KMS-11 (cell line): ENCODE measurements at regions not wholly inside any gene's neighbourhood (a gene's known extent, or its start where the extent isn't known, plus 50 kb on each side); places are given as distances from the start of the nearest gene placed in this dataset.

Experiments used
- H2AFZ ChIP-seq: fragments of 200-600 bp; sonication (generic); 2 replicates; pipeline ENCODE4 v1.6.1; 2016; ENCODE audit warnings: antibody characterized with exemption, mixed run types, low read depth
- H3K27ac ChIP-seq: fragments of 200-600 bp; sonication (generic); 2 replicates; pipeline ENCODE4 v1.6.1; 2016; ENCODE audit warnings: mild to moderate bottlenecking, mixed run types
- H3K27me3 ChIP-seq: fragments of 200-600 bp; sonication (generic); 2 replicates; pipeline ENCODE4 v1.6.1; 2017; ENCODE audit warnings: mild to moderate bottlenecking, low read depth, mixed run types, moderate library complexity; ENCODE audit not compliant: insufficient read depth
- H3K36me3 ChIP-seq: fragments of 200-600 bp; sonication (generic); 2 replicates; pipeline ENCODE4 v1.6.1; 2017; ENCODE audit warnings: mild to moderate bottlenecking, mixed run types; ENCODE audit not compliant: insufficient read depth
- H3K4me1 ChIP-seq: fragments of 200-600 bp; sonication (generic); 2 replicates; pipeline ENCODE4 v1.6.1; 2016; ENCODE audit warnings: mild to moderate bottlenecking, low read depth, mixed run types; ENCODE audit not compliant: poor library complexity, severe bottlenecking
- H3K4me2 ChIP-seq: fragments of 200-600 bp; sonication (generic); 2 replicates; pipeline ENCODE4 v1.7.0; 2016; ENCODE audit warnings: mild to moderate bottlenecking, mixed run types
- H3K4me3 ChIP-seq: fragments of 200-600 bp; sonication (generic); IDR thresholded peaks from 2 replicates; pipeline ENCODE4 v1.6.1; 2017; ENCODE audit warnings: low read depth, low read length, mixed read lengths; ENCODE audit not compliant: insufficient read depth
- H3K79me2 ChIP-seq: fragments of 200-600 bp; sonication (generic); 2 replicates; pipeline ENCODE4 v1.6.1; 2016; ENCODE audit warnings: low read depth, mixed run types; ENCODE audit not compliant: insufficient read depth
- H3K9ac ChIP-seq: fragments of 200-600 bp; sonication (generic); 2 replicates; pipeline ENCODE4 v1.6.1; 2016; ENCODE audit warnings: mild to moderate bottlenecking, mixed run types
- H4K20me1 ChIP-seq: fragments of 200-600 bp; sonication (generic); 2 replicates; pipeline ENCODE4 v1.6.1; 2016; ENCODE audit warnings: mild to moderate bottlenecking, mixed run types; ENCODE audit not compliant: insufficient read depth
- TF ChIP-seq, protein P1 (sequence below): fragments of 200-600 bp; sonication (generic); conservative IDR thresholded peaks from 2 replicates; pipeline ENCODE4 v1.6.1; 2017; ENCODE audit warnings: low read depth, mild to moderate bottlenecking, antibody characterized with exemption, low read length, moderate library complexity, mixed read lengths

DNA sequence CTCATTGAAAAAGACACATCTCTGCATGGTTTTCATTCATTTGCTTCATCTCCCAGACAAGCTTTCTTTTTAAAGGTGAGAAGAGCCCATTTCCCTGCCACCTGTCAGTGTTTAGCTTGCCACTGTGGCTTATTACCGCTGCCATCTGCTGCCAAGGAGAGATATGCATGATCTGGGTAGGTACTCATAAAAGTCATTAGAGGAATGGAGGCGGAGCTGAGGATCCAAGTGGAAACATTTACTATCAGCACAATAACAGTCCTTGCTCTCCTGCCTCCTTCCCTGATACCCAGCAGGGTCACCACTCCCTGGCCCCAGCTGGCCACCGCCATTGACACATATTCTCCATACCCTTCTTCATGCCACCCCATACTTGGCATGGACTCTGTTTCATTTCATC is 390.4 kb downstream of the TSN start:
- no peak overlapping the region for H2AFZ ChIP-seq
- H3K4me2 ChIP-seq, result no peak overlapping the region
- H3K4me3 ChIP-seq, result no peak overlapping the region
- TF ChIP-seq, protein P1, sequence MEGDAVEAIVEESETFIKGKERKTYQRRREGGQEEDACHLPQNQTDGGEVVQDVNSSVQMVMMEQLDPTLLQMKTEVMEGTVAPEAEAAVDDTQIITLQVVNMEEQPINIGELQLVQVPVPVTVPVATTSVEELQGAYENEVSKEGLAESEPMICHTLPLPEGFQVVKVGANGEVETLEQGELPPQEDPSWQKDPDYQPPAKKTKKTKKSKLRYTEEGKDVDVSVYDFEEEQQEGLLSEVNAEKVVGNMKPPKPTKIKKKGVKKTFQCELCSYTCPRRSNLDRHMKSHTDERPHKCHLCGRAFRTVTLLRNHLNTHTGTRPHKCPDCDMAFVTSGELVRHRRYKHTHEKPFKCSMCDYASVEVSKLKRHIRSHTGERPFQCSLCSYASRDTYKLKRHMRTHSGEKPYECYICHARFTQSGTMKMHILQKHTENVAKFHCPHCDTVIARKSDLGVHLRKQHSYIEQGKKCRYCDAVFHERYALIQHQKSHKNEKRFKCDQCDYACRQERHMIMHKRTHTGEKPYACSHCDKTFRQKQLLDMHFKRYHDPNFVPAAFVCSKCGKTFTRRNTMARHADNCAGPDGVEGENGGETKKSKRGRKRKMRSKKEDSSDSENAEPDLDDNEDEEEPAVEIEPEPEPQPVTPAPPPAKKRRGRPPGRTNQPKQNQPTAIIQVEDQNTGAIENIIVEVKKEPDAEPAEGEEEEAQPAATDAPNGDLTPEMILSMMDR, result no peak
- H3K36me3 ChIP-seq, result no peaks in the 10 kb centered on the region
- H3K27me3 ChIP-seq, result no peaks in the 10 kb centered on the region
- H3K4me1 ChIP-seq, result no peaks in the 10 kb centered on the region
- no peaks in the 10 kb centered on the region for H3K79me2 ChIP-seq
- no peak overlapping the region for H3K27ac ChIP-seq
- H4K20me1 ChIP-seq, result no peaks in the 10 kb centered on the region
- H3K9ac ChIP-seq, result no peak overlapping the region

DNA sequence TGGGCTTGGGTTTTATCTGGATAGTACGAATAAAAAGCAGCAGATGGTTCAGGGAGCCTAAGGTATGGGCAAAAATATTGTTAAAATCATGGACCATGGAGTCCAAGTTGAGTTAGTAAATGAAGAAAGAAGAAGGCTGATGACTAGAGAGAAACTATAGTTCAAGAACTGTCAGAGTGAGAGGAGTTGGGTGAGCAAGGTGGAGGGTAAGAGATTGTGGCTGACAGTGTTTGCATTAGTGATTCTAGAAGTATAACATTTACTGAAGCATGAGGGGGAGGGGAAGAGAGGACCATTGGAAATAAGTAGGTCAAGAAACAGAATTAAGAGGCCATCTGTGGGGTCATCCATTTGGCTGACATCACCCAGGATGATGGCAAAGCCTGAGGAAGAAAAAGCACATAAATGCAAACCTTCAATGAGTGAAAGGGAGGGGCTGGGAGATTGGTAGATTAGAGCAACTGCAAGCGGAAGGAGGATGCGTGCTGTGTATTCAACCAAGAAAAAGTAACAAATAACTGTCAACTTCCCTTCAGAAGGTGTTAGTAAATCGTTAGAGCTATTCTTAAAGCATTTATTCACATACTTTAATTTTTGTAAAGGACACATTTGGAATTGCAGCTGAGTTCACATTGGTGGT is 392.8 kb downstream of the TSN start:
- Histone ChIP-seq H3K4me1 (no peaks in the 10 kb centered on the region), H2AFZ (no peak overlapping the region), H3K4me2 (no peak overlapping the region), H3K4me3 (no peak overlapping the region), H4K20me1 (no peaks in the 10 kb centered on the region), H3K27ac (no peak overlapping the region), H3K79me2 (no peaks in the 10 kb centered on the region), H3K27me3 (no peaks in the 10 kb centered on the region), H3K9ac (no peak overlapping the region), H3K36me3 (no peaks in the 10 kb centered on the region)
- TF ChIP-seq, protein P1, result no peak

DNA sequence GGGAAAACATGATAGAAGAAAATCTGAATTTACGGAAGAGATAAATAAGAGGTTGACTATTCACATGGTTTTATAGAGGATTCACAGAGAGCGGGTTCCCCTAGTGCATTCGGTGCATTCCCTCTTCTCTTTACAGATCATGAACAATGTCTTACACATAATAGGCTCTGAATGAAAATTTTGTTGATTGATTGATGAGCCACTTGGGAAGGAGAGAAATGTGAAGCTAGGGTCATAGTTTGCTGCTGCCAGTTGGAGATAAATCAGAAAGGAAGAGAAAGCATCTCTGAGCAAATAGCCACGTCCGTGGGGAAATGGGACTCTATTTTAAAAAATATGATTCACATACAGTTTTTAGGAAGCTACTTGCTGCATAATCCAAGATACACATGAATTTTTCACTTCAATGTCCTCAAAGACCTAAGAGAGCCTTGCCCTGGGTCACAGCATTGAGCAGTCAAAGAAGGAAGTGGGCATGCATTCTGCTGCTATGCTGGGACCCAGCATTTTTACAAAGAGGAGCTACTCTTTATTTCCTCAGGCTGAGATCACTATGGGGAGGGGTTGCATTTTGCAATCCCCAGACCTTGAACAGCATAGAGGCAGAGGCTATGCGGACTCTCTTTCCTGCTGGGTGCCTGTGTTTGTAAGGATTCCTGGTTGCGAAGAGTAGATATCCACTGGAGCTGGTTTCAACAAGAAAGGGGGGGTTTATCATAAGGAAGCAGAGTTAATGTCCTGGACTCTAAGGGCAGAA is 395.3 kb downstream of the TSN start:
- no peak overlapping the region for H3K27ac ChIP-seq

DNA sequence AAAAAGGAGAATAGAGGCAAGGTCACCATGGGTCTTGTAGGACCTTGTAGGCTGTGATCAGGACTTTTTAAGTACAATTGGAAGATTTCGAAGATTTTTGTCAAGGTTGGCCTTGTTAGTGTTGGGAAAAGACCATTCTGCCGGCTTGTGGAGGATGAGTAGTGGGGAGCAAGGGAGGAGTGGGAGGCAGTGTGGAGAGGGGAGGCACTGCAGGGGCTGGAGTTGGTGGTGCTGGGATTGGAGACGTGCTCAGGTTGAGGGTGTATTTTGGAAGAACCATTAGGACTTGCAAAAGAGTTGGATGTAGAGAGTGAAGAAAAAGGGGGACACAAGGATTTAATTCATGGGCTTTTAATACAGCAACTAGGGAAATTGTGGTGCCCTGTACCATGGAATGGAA is 397.1 kb downstream of the TSN start:
- Histone ChIP-seq H3K36me3 (no peaks in the 10 kb centered on the region), H3K9ac (no peak overlapping the region), H3K27ac (no peak overlapping the region), H2AFZ (no peak overlapping the region), H3K27me3 (no peaks in the 10 kb centered on the region), H3K79me2 (no peaks in the 10 kb centered on the region), H4K20me1 (no peaks in the 10 kb centered on the region), H3K4me3 (no peak overlapping the region), H3K4me2 (no peak overlapping the region), H3K4me1 (no peaks in the 10 kb centered on the region)
- TF ChIP-seq, protein P1, result no peak

More for the DNA sequence above, 395.3 kb downstream of the TSN start:
- Histone ChIP-seq H3K4me3 (no peak overlapping the region), H3K4me1 (no peaks in the 10 kb centered on the region), H2AFZ (no peak overlapping the region), H3K27me3 (no peaks in the 10 kb centered on the region), H3K4me2 (no peak overlapping the region), H3K36me3 (no peaks in the 10 kb centered on the region), H3K9ac (no peak overlapping the region), H4K20me1 (no peaks in the 10 kb centered on the region), H3K79me2 (no peaks in the 10 kb centered on the region)
- TF ChIP-seq, protein P1, result no peak
